HepG2 (cell line): ENCODE measurements at regions not wholly inside any gene's neighbourhood (a gene's known extent, or its start where the extent isn't known, plus 50 kb on each side); places are given as distances from the start of the nearest gene placed in this dataset.

ENCODE experiments used
- HDAC6 ChIP-seq: fragments of 200-600 bp; sonication (generic); IDR thresholded peaks from 2 replicates; pipeline ENCODE4 v1.7.0; 2017; ENCODE audit warnings: mild to moderate bottlenecking, antibody characterized with exemption, low read length, low read depth
- IKZF1 ChIP-seq: fragments of 450-650 bp; IDR thresholded peaks from 2 replicates; pipeline ENCODE4 v1.7.1; 2016
- POLR2A ChIP-seq, 2 experiments: IDR thresholded peaks; 2 replicates each; pipeline ENCODE4 v1.6.1; 2011; ENCODE audit warnings: low read depth in 2 of 2, low read length in 2 of 2, mild to moderate bottlenecking in 1 of 2, moderate library complexity in 1 of 2; ENCODE audit not compliant: insufficient read depth in 1 of 2
- RFX3 ChIP-seq: IDR thresholded peaks from 2 replicates; pipeline ENCODE4 v1.6.1; 2016; ENCODE audit warnings: missing biosample characterization, missing genetic modification reagents
- SMAD1 ChIP-seq: sonication (generic); formaldehyde crosslinking; IDR thresholded peaks from 2 replicates; pipeline ENCODE4 v1.4.0; 2020; ENCODE audit warnings: missing genetic modification reagents, low read depth, mild to moderate bottlenecking, borderline replicate concordance
- ZNF225 ChIP-seq: sonication (generic); formaldehyde crosslinking; IDR thresholded peaks from 2 replicates; pipeline ENCODE4 v1.4.0; 2020; ENCODE audit warnings: mild to moderate bottlenecking, missing genetic modification reagents
- TF ChIP-seq, protein P1 (sequence below): IDR thresholded peaks from 2 replicates; pipeline ENCODE4 v1.6.1; 2012; ENCODE audit warnings: low read length, improper control_type of control experiment
- TF ChIP-seq, protein P2 (sequence below): sonication (generic); formaldehyde crosslinking; IDR thresholded peaks from 2 replicates; pipeline ENCODE4 v1.4.0; 2020; ENCODE audit warnings: mild to moderate bottlenecking, missing genetic modification reagents
- TF ChIP-seq, protein P3 (sequence below): IDR thresholded peaks from 2 replicates; pipeline ENCODE4 v1.6.1; 2016; ENCODE audit warnings: missing compliant biosample characterization, missing genetic modification reagents, borderline replicate concordance
- TF ChIP-seq, protein P4 (sequence below): sonication (generic); formaldehyde crosslinking; IDR thresholded peaks from 2 replicates; pipeline ENCODE4 v1.5.0; 2020; ENCODE audit warnings: missing genetic modification reagents
- TF ChIP-seq, protein P5 (sequence below): sonication (generic); formaldehyde crosslinking; IDR thresholded peaks from 2 replicates; pipeline ENCODE4 v1.5.1; 2020; ENCODE audit warnings: mild to moderate bottlenecking, missing genetic modification reagents

DNA sequence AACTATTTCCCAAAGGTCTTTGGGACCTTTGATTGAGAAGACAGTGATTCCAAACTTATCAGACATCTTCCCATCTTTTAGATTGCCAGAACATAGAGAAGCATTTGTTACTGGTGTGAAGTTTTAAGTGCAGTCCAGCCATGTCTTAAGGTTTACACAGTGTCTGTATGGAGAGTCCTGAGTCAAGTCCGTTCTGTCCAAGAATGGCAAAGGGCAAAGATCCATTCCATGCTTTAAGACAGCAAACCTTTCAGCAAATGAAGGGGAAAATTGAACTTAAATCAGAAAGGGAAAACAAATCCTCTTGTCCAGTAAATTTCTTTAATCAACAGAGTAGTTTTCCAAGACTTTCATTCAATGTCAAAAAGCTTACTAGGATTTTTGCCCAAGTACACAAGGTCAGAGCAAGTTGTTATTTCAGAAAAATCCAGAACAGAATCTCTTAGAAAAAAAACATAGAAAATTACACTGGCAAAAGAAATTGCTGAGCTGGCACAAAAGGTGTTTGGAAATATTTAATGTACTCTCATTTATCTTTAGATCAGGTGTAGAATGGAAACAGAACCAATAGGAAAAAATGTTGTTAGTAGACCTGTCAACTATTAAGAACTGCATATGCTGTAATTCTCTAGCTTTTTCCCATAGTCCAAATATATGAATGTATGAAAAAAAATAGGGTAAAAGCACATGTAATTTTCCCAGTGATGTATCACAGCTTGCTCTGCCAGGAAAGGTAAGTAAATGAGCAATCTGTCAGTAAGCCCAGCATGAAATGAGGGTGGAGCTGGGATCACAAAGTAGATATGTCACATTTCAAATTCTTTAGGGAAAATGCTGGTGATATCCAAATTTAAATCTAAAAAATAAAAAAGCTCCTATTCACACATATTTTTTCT lies 1099.9 kb downstream of the TUSC7 start:
- TF ChIP-seq POLR2A (IDR thresholded peaks at IDR 0.05; ENCODE audit: insufficient read depth in 1 of 2, low read depth in 2 of 2, low read length in 2 of 2), result no peak
- no peak for TF ChIP-seq SMAD1 (CRISPR knock-in tag)
- no peak for TF ChIP-seq RFX3 (CRISPR knock-in tag)
- TF ChIP-seq IKZF1, result no peak
- TF ChIP-seq, protein P1, sequence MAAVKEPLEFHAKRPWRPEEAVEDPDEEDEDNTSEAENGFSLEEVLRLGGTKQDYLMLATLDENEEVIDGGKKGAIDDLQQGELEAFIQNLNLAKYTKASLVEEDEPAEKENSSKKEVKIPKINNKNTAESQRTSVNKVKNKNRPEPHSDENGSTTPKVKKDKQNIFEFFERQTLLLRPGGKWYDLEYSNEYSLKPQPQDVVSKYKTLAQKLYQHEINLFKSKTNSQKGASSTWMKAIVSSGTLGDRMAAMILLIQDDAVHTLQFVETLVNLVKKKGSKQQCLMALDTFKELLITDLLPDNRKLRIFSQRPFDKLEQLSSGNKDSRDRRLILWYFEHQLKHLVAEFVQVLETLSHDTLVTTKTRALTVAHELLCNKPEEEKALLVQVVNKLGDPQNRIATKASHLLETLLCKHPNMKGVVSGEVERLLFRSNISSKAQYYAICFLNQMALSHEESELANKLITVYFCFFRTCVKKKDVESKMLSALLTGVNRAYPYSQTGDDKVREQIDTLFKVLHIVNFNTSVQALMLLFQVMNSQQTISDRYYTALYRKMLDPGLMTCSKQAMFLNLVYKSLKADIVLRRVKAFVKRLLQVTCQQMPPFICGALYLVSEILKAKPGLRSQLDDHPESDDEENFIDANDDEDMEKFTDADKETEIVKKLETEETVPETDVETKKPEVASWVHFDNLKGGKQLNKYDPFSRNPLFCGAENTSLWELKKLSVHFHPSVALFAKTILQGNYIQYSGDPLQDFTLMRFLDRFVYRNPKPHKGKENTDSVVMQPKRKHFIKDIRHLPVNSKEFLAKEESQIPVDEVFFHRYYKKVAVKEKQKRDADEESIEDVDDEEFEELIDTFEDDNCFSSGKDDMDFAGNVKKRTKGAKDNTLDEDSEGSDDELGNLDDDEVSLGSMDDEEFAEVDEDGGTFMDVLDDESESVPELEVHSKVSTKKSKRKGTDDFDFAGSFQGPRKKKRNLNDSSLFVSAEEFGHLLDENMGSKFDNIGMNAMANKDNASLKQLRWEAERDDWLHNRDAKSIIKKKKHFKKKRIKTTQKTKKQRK, result no peak
- TF ChIP-seq, protein P2, sequence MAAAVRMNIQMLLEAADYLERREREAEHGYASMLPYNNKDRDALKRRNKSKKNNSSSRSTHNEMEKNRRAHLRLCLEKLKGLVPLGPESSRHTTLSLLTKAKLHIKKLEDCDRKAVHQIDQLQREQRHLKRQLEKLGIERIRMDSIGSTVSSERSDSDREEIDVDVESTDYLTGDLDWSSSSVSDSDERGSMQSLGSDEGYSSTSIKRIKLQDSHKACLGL (CRISPR knock-in tag), result no peak
- no peak for TF ChIP-seq HDAC6
- TF ChIP-seq, protein P3, sequence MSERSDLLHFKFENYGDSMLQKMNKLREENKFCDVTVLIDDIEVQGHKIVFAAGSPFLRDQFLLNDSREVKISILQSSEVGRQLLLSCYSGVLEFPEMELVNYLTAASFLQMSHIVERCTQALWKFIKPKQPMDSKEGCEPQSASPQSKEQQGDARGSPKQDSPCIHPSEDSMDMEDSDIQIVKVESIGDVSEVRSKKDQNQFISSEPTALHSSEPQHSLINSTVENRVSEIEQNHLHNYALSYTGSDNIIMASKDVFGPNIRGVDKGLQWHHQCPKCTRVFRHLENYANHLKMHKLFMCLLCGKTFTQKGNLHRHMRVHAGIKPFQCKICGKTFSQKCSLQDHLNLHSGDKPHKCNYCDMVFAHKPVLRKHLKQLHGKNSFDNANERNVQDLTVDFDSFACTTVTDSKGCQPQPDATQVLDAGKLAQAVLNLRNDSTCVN, result no peak
- TF ChIP-seq, protein P4, sequence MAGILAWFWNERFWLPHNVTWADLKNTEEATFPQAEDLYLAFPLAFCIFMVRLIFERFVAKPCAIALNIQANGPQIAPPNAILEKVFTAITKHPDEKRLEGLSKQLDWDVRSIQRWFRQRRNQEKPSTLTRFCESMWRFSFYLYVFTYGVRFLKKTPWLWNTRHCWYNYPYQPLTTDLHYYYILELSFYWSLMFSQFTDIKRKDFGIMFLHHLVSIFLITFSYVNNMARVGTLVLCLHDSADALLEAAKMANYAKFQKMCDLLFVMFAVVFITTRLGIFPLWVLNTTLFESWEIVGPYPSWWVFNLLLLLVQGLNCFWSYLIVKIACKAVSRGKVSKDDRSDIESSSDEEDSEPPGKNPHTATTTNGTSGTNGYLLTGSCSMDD (CRISPR knock-in tag), result no peak
- TF ChIP-seq ZNF225 (CRISPR knock-in tag), result no peak
- TF ChIP-seq, protein P5, sequence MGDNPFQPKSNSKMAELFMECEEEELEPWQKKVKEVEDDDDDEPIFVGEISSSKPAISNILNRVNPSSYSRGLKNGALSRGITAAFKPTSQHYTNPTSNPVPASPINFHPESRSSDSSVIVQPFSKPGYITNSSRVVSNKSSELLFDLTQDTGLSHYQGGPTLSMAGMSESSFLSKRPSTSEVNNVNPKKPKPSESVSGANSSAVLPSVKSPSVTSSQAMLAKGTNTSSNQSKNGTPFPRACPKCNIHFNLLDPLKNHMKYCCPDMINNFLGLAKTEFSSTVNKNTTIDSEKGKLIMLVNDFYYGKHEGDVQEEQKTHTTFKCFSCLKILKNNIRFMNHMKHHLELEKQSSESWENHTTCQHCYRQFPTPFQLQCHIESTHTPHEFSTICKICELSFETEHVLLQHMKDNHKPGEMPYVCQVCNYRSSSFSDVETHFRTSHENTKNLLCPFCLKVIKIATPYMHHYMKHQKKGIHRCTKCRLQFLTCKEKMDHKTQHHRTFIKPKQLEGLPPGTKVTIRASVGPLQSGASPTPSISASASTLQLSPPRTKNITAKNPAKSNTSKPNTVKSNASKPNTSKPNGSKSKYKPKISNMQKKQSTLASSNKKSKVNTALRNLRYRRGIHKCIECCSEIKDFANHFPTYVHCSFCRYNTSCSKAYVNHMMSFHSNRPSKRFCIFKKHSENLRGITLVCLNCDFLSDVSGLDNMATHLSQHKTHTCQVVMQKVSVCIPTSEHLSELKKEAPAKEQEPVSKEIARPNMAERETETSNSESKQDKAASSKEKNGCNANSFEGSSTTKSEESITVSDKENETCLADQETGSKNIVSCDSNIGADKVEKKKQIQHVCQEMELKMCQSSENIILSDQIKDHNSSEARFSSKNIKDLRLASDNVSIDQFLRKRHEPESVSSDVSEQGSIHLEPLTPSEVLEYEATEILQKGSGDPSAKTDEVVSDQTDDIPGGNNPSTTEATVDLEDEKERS, result no peak
